Smooth muscle cell (in vitro differentiated cells): ENCODE measurements at regions not wholly inside any gene's neighbourhood (a gene's known extent, or its start where the extent isn't known, plus 50 kb on each side); places are given as distances from the start of the nearest gene placed in this dataset.

Source experiments
- DNase-seq: peaks from one replicate; lab custom pipeline; 2025; ENCODE audit not compliant: unreplicated experiment; lab: John Stamatoyannopoulos, UW
- H2AFZ ChIP-seq: fragments of 200-600 bp; sonication (generic); 2 replicates; pipeline ENCODE4 v1.6.0; 2016; ENCODE audit warnings: antibody characterized with exemption, low read depth, mild to moderate bottlenecking
- H3F3A ChIP-seq: fragments of 200-600 bp; sonication (generic); 2 replicates; pipeline ENCODE4 v1.6.0; 2017; ENCODE audit warnings: antibody characterized with exemption, low read depth
- H3K27ac ChIP-seq: fragments of 200-600 bp; sonication (generic); 2 replicates; pipeline ENCODE4 v1.5.1; 2016; ENCODE audit warnings: low read depth, mild to moderate bottlenecking
- H3K27me3 ChIP-seq: fragments of 200-600 bp; sonication (generic); 2 replicates; pipeline ENCODE4 v1.6.1; 2016; ENCODE audit warnings: low read depth, mild to moderate bottlenecking
- H3K36me3 ChIP-seq: fragments of 200-600 bp; sonication (generic); 2 replicates; pipeline ENCODE4 v1.5.1; 2016; ENCODE audit warnings: low read depth
- H3K4me1 ChIP-seq: fragments of 200-600 bp; sonication (generic); 2 replicates; pipeline ENCODE4 v1.5.1; 2016; ENCODE audit warnings: low read depth
- H3K4me2 ChIP-seq: fragments of 200-600 bp; sonication (generic); 2 replicates; pipeline ENCODE4 v1.6.0; 2016; ENCODE audit warnings: mild to moderate bottlenecking
- H3K4me3 ChIP-seq: fragments of 200-600 bp; sonication (generic); 2 replicates; pipeline ENCODE4 v1.5.1; 2016; ENCODE audit warnings: mild to moderate bottlenecking
- H3K79me2 ChIP-seq: fragments of 200-600 bp; sonication (generic); 2 replicates; pipeline ENCODE4 v1.6.0; 2016; ENCODE audit warnings: low read depth, mild to moderate bottlenecking
- H3K9ac ChIP-seq: fragments of 200-600 bp; sonication (generic); 2 replicates; pipeline ENCODE4 v1.6.0; 2016; ENCODE audit warnings: low read depth
- H3K9me3 ChIP-seq: fragments of 200-600 bp; sonication (generic); replicated peaks from 2 replicates; pipeline ENCODE4 v1.5.1; 2016; ENCODE audit warnings: low read depth
- H4K20me1 ChIP-seq: fragments of 200-600 bp; sonication (generic); 2 replicates; pipeline ENCODE4 v1.6.0; 2016; ENCODE audit warnings: low read depth
- WGBS: methylation state at CpG from one replicate; pipeline ENCODE4 v1.1.7; 2016; ENCODE audit warnings: low lambda C conversion rate; 5-methylcytosine and 5-hydroxymethylcytosine counted together
- TF ChIP-seq, protein P1 (sequence below): fragments of 200-600 bp; sonication (generic); IDR thresholded peaks from 2 replicates; pipeline ENCODE4 v1.5.1; 2017; ENCODE audit warnings: borderline replicate concordance, mild to moderate bottlenecking, antibody characterized with exemption; ENCODE audit not compliant: insufficient read depth, poor library complexity, severe bottlenecking

- H3K4me1 ChIP-seq, result no peaks in the 10 kb centered on the region
- H3K27me3 ChIP-seq, result no peaks in the 10 kb centered on the region
- H3K79me2 ChIP-seq, result peaks cover 8% of the 10 kb centered on the region
- H3K9ac ChIP-seq, result no peak overlapping the region
- DNase-seq, result no peak
- no peak overlapping the region for H3K27ac ChIP-seq
- H3K4me3 ChIP-seq, result no peak overlapping the region
- H3K9me3 ChIP-seq, result no peaks in the 10 kb centered on the region
- H2AFZ ChIP-seq, result no peak overlapping the region
- no peak overlapping the region for H3K4me2 ChIP-seq
- no peaks in the 10 kb centered on the region for H3K36me3 ChIP-seq
- TF ChIP-seq, protein P1, sequence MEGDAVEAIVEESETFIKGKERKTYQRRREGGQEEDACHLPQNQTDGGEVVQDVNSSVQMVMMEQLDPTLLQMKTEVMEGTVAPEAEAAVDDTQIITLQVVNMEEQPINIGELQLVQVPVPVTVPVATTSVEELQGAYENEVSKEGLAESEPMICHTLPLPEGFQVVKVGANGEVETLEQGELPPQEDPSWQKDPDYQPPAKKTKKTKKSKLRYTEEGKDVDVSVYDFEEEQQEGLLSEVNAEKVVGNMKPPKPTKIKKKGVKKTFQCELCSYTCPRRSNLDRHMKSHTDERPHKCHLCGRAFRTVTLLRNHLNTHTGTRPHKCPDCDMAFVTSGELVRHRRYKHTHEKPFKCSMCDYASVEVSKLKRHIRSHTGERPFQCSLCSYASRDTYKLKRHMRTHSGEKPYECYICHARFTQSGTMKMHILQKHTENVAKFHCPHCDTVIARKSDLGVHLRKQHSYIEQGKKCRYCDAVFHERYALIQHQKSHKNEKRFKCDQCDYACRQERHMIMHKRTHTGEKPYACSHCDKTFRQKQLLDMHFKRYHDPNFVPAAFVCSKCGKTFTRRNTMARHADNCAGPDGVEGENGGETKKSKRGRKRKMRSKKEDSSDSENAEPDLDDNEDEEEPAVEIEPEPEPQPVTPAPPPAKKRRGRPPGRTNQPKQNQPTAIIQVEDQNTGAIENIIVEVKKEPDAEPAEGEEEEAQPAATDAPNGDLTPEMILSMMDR, result no peak
- peaks cover 91% of the 10 kb centered on the region for H4K20me1 ChIP-seq
- H3F3A ChIP-seq, result no peaks in the 10 kb centered on the region
- WGBS, result 97% methylated on average over 16 of the region's 16 CpGs
These were observed 50.5 kb downstream of the RGS12 start for GRCh38 chr4:3343358-3343757.

GRCh38 chr4:3344104-3344503 lies 51.3 kb downstream of the RGS12 start:
- no peak for DNase-seq
- TF ChIP-seq, protein P1, result no peak
- no peak overlapping the region for H3K4me2 ChIP-seq
- H4K20me1 ChIP-seq, result peaks cover 90% of the 10 kb centered on the region
- no peaks in the 10 kb centered on the region for H3K27me3 ChIP-seq
- no peaks in the 10 kb centered on the region for H3F3A ChIP-seq
- H3K36me3 ChIP-seq, result no peaks in the 10 kb centered on the region
- no peaks in the 10 kb centered on the region for H3K4me1 ChIP-seq
- H3K9me3 ChIP-seq, result no peaks in the 10 kb centered on the region
- no peak overlapping the region for H3K4me3 ChIP-seq
- WGBS, result 93% methylated on average over 9 of the region's 9 CpGs
- H3K9ac ChIP-seq, result no peak overlapping the region
- H3K27ac ChIP-seq, result no peak overlapping the region
- peaks cover 7% of the 10 kb centered on the region for H3K79me2 ChIP-seq
- H2AFZ ChIP-seq, result no peak overlapping the region

- Histone ChIP-seq H3K4me2 (no peak overlapping the region), H3K79me2 (peaks cover 7% of the 10 kb centered on the region), H3K4me1 (no peaks in the 10 kb centered on the region), H3K36me3 (no peaks in the 10 kb centered on the region), H3F3A (no peaks in the 10 kb centered on the region), H2AFZ (no peak overlapping the region), H3K27ac (no peak overlapping the region), H3K4me3 (no peak overlapping the region), H4K20me1 (peaks cover 87% of the 10 kb centered on the region), H3K9ac (no peak overlapping the region), H3K27me3 (no peaks in the 10 kb centered on the region), H3K9me3 (no peaks in the 10 kb centered on the region)
- 88% methylated on average over 4 of the region's 4 CpGs for WGBS
- TF ChIP-seq, protein P1, result no peak
- DNase-seq, result no peak
These were observed 51.8 kb downstream of the RGS12 start for GRCh38 chr4:3344596-3344995.

DNA sequence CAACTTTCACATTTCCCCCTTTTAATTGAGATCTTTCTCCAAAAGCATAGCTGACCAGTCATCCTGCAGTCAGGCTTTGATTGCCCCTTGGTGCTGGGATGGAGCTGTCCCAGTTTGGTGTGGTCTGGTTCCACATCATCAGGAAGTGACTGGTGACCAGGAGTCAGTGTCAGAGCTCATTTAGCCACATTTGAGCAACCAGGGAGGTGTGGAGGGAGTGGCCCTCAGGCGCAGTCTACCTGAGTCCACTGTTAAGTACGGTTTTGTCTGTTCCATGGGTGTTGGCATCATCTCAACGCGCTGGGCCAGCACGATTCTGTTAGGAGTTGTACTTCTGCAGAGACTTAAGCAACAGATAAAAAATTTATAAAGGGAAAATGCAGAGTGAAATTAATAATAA lies 52.6 kb downstream of the RGS12 start:
- Histone ChIP-seq H3K9ac (no peak overlapping the region), H3K79me2 (peaks cover 7% of the 10 kb centered on the region), H3K4me2 (no peak overlapping the region), H4K20me1 (peaks cover 80% of the 10 kb centered on the region), H3K27me3 (no peaks in the 10 kb centered on the region), H3K4me3 (no peak overlapping the region), H3K9me3 (no peaks in the 10 kb centered on the region), H3K27ac (no peak overlapping the region), H3K4me1 (no peaks in the 10 kb centered on the region), H3K36me3 (no peaks in the 10 kb centered on the region), H2AFZ (no peak overlapping the region), H3F3A (no peaks in the 10 kb centered on the region)
- TF ChIP-seq, protein P1, result no peak
- 92% methylated on average over 5 of the region's 5 CpGs for WGBS
- DNase-seq, result no peak
